ENCODE measurements at regions not wholly inside any gene's neighbourhood (a gene's known extent, or its start where the extent isn't known, plus 50 kb on each side); places are given as distances from the start of the nearest gene placed in this dataset.
"Not testable (repeated sequence)": the region's sequence is repeated elsewhere in the genome, so short reads cannot be mapped to it uniquely, and the experiment has no call there.

DNA sequence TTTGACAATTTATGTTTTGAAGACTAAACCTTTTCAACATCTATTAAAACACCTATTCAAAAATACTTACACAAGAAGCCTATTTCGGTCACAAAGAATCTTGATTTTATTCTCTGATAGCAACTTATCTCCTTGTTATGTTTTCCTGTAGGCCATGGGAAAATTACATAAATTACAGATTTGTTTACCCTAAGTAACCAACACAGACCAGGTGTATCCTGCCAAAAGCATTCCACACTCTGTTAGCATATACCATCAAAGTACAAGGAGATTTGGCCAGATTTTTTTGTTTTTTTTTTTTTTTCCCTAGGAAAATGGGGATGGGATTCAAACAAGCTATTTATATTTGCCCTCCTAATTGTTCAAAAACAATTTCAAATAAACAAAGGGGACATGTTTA lies 497.9 kb upstream of the MAGEB18 start:
- FAIRE-seq (no peak), DNase-seq (ENCODE audit: low spot score) (no peak)

DNA sequence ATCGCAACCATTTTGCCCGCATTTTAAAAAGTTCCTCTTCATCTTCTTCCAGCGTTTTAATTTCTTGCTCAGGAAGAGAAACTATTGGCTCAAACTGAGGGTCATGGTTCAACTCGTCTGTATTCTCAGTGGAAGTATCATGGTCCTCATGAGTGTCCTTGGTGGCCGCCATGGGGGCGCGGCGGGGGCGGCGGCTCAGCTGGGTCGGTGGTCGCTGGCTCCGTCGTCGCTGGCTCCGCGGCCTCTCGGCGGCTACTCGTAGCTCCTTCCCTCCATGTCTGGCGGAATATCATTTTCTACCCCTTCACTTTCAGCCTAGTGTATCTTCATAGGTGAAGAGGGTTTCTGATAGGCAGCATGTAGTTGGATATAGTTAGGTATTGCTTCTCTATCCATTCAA lies 492.0 kb upstream of the MAGEB18 start:
- DNase-seq (ENCODE audit: low spot score) (no peak), FAIRE-seq (no peak)

DNA sequence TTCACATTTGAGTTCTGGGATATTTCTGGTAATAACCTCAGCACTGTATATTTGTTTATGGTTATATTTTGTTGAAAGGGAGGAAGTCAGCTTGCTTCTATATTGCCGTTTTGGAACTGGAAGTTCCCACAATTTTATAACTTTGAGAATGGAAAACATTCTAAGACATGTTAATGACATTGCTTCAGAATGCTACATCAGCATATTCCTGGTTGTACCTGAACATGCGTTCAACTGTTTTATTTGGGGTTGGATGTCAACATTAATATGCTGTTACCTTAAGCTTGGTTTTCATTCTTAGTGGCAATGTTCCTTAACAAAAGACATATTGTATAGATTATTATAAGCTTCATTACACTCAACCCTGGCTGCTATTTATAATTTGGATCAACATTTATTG lies 489.4 kb upstream of the MAGEB18 start:
- DNase-seq (ENCODE audit: low spot score): no peak
- no peak for FAIRE-seq

DNA sequence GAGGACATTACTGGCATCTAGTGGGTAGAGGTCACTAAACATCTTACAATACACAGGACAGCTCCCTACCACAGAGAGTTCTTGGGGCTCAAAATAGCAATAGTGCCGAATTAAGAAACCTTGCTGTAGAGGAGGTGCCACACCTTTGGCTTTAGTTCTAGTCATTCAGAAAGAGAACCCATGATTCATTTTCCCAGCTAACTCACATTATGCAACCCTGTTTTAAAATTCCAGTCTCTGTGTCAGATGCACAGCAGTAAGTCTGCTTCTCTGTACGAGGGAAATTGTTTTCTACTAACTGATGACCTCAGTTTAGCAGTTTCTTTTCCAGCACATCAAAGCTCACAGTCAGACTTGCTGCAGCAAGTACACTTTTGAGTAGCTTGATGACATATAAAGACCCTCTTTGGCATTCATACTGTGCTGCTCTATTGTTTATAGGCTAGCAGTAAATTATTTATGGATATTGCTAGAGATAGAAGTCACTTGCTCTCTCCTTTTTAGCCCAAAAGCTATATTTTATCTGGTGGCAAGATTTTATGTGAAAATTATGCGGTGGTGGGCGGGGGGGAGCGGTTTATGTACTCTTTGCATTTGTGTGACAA lies 487.8 kb upstream of the MAGEB18 start:
- no peak for DNase-seq (ENCODE audit: low spot score)

DNA sequence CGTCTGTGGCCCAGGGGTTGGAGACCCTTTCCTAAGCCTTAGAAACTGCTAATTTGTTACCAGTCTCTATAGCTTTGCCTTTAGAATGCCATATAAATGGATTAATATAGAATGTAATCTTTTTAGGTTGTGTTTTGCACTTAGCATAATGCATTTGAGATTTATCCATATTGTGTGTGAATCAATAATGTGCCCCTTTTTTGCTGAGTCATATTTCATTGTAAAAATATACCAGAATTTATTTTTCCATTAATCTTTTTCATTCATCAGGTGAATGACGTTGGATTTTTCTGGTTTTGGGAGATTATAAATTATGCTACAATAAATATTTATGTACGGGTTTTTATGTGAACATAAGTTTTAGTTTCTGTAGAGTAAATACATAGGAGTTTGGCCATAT lies 478.8 kb upstream of the MAGEB18 start:
- no peak for DNase-seq (ENCODE audit: low spot score)
- no peak for FAIRE-seq

More for the DNA sequence above, 487.8 kb upstream of the MAGEB18 start:
- FAIRE-seq: no peak

DNA sequence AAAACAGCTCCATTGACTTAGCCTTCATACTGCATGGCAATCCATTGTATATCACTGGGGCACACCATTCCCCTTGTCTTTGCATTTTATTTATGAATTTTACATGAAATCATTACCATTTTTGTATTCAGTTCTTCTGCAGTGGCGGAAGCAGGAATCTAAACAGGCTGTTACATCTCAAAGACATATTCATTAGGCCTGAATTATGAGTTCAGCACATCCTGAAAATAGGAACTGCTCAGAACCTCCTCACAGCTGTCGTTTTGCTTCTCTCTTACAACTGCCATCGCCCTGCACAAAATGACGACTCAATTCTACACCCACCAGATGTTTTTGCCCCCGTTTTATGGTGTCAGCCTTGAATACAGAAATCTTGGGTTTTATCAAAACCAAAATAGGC lies 474.4 kb upstream of the MAGEB18 start:
- FAIRE-seq (no peak), DNase-seq (ENCODE audit: low spot score) (no peak)

DNA sequence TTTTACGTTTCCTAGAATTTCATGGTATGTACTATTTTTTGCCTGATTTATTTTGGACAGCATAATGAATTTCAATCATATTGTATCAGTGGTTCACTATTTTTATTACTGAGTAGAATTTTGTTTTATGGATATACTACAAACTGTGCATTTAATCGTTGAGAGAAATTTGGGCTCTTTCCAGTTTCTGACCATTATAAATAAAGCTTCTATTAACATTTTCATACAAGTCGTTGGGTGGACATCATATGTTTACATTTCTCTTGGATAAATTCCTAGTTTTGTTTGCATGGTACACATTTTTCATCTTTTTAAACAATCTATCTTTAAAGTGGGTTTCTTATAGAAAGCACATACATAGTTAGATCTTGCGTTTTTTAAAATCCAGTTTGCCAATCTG lies 472.7 kb upstream of the MAGEB18 start:
- FAIRE-seq: no peak
- DNase-seq (ENCODE audit: low spot score): no peak

DNA sequence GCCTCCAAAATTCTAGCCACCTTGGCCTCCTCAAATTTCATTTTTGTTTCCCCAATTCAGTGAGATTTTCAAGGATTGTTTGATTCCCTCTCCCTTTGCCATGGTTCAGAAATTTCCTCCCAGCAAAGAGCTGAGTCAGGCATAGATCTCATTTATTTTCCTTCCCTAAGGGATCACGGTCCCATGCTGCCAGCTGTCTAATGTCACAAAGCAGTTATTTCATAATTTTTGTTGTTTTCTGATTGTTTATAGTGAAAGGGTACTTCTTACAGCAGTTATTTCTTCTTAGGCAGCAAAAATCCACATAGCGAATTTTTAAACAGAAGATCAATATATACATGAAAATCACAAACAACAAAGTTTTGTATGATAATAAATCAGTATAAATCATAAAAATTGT lies 470.5 kb upstream of the MAGEB18 start:
- DNase-seq (ENCODE audit: low spot score): no peak
- no peak for FAIRE-seq

DNA sequence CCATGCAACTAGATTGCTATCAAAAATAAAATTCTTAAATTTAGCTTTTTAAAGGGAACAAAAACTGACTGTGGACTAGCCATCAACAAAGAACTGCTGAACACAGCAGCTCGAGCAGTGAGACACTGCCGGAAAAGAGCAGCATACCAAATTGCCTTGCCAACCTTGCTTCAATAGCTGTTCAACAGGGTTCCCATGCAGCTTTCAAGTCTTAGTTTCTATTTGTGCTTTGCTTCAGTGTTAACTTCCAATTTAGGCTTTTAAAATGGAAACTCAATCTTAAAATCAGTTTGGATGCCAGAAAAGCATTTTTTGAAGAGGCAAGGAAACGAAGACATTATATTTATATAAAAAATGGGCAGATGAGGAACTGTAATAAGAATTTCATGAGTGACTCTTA lies 463.4 kb upstream of the MAGEB18 start:
- FAIRE-seq (no peak), DNase-seq (ENCODE audit: low spot score) (no peak)

DNA sequence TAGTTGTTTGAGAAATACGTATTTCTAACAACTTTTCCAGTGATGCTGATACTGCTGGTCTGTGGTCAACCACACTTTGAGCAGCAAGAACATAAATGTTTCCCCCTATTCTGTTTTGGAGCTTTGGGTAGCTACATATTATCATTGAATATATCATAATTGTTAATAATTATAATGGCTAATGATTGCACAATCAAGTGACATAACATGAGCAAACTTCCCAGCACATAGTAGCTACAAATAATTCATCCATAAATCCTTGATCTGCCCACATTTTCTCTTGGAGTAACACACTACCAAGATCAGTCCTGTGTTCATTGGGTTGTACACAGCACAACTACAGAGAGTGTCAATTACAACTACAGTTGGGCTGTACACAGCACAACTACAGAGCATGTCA lies 436.3 kb upstream of the MAGEB18 start:
- DNase-seq (ENCODE audit: low spot score) (no peak), FAIRE-seq (no peak)

DNA sequence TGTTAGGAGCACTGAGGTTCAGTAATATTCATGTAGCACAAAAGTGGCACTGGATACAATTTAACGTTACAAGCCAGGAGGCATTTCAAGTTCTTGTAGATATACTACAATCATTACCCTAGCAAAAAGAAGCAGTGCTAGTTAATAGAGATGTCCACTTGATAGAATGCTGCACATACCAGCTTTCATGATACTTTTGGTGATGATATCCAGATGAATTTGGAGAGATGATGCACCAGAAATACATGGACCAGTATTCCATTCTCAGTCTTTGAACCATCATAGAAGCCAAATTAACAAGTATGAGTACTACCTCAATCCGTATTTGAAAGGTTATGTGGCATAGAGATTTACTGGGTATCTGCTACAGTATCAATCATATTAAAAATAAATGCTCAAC lies 421.0 kb upstream of the MAGEB18 start:
- DNase-seq (ENCODE audit: low spot score): no peak
- FAIRE-seq: no peak

DNA sequence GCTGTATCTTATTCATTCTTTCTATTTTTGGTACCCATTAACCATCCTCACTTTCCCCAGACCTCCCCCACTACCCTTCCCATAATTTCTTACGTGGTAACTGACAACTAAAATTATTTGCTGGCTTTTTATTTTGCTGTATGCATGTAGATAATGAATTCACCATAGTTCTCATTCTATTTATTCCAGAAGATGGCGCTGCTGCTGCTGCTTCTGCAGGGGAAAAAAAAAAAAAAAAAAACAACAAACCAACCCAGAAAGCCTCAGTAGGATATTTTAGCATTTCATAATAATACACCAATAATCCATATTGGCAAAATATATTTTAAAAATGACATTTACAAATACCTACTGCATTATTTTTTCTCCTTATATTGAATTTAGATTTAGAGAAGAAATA lies 416.6 kb upstream of the MAGEB18 start:
- FAIRE-seq (no peak), DNase-seq (ENCODE audit: low spot score) (no peak)

DNA sequence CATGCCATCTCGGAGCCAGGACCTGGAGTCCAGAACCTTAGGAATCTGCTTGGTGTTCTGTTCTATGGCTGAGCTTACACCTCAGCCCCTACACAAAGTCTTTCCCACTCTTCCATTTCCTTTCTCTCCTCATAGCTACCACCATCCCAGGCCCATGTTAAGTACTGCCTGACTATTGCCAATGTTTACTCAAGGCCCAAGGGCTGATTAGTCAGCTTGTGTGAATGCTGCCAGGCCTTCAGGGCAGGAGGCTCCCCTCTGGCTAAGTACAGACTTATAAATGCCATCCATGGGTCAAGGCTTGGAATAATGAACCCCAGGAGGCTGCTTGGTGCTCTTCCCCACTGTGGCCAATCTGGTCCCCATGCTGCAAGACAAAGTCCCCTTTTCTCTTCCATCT lies 411.6 kb upstream of the MAGEB18 start:
- DNase-seq (ENCODE audit: low spot score) (no peak), FAIRE-seq (no peak)

DNA sequence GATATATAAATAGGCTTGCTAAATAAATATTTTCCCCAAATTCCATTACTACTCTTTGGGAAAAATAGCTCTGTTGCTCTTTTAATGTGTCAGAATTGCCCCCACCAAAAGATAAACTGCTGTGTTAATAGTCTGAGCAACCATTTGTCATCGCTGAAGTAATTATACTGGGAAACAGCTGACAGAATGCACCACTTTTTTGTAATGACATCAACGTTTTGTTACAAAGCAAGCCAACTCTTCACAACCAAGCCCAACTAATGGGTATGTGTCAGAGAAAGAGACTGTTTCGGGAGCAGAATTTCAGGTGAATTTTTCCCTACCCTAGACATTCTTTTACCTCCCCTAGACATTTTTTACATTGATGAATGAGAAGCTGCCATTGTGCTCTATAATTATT lies 405.0 kb upstream of the MAGEB18 start:
- FAIRE-seq (no peak), DNase-seq (ENCODE audit: low spot score) (no peak)

DNA sequence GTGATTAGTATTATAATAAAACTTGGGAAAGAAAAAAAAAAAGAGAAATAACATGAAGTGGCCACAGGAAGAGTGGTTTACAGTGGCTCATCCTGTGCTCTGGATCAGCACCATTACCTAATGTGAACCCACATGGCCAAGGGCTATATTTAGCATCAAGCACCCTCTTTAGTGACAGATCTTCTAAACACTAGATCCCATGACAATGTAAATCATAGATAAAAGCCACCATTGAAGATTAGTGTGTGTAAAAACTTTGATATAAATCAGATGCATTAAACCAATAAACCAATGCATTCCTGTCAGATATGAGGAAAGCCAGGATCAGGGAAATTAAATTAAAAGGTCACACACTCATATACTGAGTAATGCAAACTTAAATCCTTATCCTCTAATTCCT lies 400.6 kb upstream of the MAGEB18 start:
- FAIRE-seq (no peak), DNase-seq (ENCODE audit: low spot score) (no peak)

DNA sequence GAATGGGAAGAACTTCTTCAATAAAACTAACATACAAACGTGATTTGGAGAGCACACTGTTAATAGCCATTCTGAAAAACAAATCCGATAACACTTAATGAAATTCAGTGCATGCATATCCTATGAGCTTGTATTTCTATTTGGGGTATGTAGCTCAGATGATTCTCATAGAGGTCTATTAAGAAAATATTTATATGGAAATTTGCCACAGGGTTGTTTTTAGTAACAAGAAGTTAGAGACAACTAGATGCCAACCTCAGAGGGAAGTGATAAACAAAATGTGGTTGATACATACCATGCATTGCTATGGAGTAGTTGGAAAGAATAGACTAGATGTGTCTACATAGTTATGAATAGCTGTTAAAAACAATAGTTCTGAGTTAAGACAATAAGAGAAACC lies 395.8 kb upstream of the MAGEB18 start:
- no peak for FAIRE-seq
- DNase-seq (ENCODE audit: low spot score): no peak

DNA sequence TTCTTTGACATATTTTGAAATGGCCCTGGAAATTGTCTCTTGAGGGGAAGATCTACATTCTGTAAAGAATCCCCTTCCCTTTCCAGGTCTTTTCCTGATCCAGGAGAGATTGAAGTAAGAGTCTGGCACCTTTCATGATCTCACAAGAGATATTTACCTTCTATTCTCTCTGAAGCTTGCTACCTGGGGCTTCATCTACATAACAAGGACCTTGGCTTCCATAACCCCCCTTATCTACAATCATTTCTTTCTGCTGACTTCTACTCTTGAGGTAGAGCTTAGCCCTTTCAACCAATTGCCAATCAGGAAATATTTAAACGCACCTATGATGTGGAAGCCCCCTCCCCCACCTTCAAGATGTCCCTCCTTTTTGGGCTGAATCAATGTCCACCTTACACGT lies 383.7 kb upstream of the MAGEB18 start:
- no peak for FAIRE-seq
- no peak for DNase-seq (ENCODE audit: low spot score)

DNA sequence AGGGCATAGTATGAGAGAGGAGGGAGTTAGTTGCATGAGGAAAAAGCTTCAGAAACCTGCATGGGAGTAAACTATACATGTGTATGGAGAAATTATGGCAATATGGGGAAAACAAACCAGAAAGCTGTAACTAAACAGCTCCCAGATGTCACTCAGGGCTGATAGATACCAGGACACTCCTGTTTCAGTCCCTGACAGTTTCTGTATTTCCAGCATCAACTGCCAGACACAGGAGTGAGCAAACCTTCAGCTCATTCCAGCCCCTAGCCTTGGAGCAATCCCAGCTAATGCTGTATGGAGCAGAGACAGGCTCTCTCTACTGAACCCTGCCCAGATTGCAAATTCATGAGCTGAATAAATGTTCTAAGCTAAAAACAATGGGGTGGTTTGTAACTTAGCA lies 382.9 kb upstream of the MAGEB18 start:
- no peak for DNase-seq (ENCODE audit: low spot score)
- FAIRE-seq: no peak

DNA sequence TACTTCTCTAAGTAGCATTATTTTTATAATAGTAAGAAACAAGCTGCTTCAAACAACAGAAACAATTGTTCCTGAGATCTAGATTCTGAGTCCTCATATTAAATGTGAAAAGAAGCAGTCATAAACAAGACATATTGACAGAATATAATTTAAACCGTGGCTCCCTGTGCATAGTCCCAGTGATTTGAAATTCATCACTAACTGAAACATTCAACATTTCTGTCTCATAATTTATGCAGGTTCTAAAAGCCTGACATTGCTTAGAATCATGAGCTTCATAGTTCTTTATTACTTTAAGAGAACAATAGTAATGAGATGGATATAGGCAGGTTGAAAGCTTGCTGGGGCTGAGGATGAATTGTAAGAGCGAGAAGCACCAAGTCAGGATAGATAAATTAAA lies 375.5 kb upstream of the MAGEB18 start:
- DNase-seq (ENCODE audit: low spot score) (no peak), FAIRE-seq (no peak)

DNA sequence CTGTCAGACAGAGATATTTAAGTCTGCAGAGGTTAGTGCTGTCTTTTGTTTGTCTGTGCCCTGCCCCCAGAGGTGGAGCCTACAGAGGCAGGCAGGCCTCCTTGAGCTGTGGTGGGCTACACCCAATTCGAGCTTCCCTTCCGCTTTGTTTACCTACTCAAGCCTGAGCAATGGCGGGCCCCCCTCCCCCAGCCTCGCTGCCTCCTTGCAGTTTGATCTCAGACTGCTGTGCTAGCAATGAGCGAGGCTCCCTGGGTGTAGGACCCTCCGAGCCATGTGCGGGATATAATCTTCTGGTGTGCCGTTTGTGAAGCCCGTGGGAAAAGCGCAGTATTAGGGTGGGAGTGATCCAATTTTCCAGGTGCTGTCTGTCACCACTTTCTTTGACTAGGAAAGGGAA lies 366.3 kb upstream of the MAGEB18 start:
- not testable (repeated sequence) for FAIRE-seq; DNase-seq (ENCODE audit: low spot score)

DNA sequence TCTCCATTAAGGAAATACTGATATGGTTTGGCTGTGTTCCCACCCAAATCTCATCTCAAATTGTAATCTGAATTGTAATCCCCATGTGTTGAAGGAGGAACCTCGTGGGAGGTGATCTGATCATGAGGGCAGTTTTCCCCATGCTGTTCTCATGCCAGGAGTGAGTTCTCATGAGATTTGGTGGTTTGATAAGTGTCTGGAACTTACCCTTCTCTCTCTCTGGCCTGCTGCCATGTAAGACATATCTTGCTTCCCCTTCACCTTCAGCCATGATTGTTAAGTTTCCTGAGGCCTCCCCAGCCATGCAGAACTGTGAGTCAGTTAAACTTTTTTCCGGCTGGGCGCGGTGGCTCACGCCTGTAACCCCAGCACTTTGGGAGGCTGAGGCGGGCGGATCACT lies 340.3 kb upstream of the MAGEB18 start:
- DNase-seq (ENCODE audit: low spot score); FAIRE-seq: not testable (repeated sequence)

DNA sequence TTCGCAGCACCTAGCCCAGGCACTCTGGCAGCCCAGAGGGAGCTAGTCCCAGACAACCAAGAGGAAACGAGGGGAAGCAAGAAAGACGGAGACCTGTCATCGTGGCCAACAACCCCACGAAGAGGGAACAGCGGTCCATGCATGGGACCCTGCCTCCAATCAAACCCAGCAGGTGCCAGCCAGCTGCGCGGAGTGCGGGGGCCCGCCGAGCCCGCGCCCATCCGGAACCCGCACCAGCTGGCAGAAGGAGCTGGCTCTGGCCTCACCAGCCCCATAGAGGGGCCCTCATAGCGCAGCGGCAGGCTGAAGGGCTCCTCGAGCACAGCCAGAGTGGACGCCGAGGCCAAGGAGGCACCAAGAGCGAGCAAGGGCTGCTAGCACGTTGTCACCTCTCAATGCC lies 332.4 kb upstream of the MAGEB18 start:
- FAIRE-seq: no peak
- no peak for DNase-seq (ENCODE audit: low spot score)

DNA sequence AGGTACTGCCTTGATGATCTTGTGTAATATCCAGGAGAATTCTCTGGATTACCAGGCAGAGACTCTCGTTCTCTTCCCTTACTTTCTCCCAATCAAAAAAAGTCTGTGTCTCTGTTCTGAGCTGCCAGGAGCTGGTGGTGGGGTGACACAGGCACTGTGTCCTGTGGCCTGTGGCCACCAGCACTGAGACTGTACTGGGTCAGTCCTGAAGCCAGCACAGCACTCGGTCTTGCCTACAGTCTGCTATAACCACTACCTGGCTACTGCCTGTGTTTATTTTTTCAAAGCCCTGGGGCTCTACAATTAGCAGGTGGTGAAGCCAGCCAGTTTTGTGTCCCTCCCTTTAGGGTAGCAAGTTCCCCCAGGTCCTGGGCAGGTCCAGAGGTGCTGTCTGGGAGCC lies 331.1 kb upstream of the MAGEB18 start:
- DNase-seq (ENCODE audit: low spot score): no peak
- FAIRE-seq: no peak

DNA sequence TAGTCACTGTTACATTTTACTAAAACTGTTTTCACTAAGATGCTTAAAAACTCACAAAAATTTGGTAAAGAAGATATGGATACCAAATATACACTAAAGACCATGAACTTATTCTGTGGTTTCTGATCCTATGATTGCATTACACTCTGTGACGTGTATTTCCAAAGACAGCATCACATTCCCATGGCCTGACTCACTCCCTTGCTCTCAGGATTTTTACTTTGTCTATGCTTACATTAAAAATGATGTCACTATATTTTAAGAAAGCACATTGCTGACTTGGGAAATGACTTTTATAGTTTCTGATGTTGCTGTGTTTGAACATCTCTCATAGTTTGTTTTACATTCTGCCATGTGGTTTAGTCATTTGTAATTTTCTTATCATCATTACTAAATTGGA lies 327.9 kb upstream of the MAGEB18 start:
- FAIRE-seq: no peak

More for the DNA sequence above, 327.9 kb upstream of the MAGEB18 start:
- no peak for DNase-seq (ENCODE audit: low spot score)
